NCI-H524 treated with DMSO at 0.1 percent for 48 hours (cell line): ENCODE measurements at regions not wholly inside any gene's neighbourhood (a gene's known extent, or its start where the extent isn't known, plus 50 kb on each side); places are given as distances from the start of the nearest gene placed in this dataset.

Experiments used
- DNase-seq: peaks from one replicate; lab custom pipeline; 2025; lab: John Stamatoyannopoulos, UW

DNA sequence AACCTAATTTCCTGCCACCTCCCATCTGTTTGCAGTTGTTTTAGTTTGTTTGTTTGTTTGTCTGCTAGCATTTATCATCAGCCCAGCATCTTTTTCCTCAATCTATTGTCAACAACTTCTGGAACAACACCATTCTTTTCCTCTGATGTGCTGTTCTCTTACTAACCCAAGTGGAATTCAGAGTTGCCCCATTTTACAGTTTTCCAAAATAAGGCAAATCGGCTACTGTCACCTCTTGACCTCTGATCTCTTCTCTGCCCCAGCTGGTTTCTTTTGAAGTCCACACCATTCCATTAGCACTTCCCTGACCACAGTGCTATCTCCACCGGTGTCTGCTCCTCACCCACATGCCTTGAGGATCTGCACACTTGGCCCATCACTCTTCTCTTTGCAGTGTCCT lies 102.4 kb downstream of the EFNB2 start:
- DNase-seq: no peak

DNA sequence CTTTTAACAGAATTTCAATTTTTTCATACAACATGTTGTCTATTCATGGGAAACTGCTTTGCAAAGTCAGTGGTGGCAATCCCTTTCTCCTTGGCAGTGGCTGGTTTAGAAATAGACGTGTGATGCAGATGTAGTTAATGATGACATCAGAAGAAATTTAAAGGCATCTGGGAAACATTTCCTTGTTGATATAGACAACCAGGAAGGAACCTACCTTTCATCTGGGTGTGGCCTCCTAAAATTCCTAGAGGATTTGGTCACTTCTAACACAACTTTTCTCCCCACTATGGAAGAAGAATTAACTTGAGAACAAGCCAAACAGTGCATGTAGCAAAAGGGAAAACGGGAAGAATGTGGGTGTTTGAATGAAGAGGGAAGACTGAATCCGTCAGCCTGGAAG lies 102.8 kb downstream of the EFNB2 start:
- DNase-seq: no peak

DNA sequence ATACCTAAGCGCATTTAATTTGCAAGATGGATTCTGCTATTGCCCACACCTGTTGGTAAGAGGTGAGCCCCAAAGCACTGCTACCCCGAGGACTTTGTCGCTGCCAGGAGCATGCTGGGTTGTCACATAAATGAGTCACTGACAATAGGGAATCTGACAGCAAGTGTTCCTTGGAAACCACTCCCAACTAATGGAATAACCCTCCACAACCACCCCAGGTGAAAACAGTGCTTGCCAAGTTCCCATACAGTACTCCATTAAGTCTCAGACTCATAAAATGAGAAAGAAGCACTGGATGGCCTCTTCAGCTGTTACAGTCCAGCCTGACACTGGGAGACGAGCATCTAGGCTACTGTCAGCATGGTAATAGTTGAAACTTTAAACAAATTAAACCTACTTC lies 108.6 kb downstream of the EFNB2 start:
- no peak for DNase-seq

DNA sequence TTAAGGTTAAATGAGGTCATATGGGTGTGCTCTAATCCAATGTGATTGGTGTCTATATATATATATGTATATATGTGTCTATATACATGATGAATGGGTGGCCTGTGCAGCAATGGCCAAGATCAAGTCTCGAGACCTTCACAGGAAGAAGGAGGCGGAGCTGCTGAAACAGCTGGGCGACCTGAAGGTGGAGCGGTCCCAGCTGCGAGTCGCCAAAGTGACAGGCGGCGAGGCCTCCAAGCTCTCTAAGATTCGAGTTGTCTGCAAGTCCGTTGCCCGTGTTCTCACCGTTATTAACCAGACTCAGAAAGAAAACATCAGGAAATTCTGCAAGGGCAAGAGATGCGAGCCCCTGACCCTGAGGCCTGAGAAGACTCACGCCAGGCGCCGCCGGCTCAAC lies 109.8 kb downstream of the EFNB2 start:
- DNase-seq: no peak

DNA sequence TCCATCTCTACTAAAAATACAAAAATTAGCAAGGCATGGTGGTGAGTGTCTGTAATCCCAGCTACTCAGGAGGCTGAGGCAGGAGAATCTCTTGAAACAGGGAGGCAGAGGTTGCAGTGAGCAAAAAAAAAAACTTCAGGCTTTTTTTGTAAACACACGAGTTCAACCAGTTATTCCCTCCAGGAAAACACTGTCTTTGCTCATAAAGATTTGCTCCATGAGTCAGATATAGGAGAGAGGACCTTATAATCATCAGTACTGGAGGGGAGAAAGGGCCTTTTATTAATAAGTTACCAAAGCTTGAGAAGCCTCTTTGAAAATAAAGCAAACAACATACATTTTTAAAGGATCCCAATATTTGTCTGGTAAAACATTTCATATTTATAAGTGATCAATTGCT lies 110.7 kb downstream of the EFNB2 start:
- no peak for DNase-seq

DNA sequence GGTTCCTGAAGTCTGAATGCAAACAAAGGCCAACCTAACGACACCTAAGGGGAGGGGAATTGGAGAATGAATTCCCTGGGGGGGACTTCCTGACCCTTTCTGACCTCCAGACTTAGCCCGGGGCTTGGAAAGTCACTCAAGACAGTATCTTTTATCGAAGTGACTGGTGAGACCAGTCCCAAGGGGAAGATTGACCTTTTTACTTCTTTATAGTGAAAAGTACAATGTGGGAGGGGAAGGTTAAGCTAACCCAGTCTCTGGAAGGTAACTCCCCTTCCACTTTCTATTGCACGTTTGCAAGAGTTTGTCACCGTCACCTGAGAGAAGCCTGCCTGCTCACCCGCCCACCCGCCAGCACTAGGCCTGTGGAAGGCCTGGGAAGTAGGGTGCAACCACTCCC lies 111.9 kb downstream of the EFNB2 start:
- no peak for DNase-seq

DNA sequence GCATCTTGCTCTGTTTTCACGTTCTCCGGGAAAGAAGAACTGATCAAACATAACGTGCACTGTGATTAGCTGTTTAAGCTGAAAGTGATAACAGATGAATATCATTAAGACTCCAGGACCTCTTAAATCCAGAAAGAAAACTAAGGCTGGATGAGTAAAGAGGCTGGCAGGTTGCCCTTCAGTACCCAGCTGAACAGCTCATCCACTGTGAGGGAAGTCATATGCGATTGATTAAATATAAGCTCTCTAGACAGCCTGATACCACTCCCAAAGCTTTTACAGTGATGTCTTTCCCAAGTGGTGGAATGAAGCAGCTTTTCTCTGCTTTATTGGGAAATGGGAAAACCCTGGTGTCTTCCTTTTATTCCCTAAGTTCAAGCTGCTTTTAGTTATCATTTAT lies 116.9 kb downstream of the EFNB2 start:
- DNase-seq: no peak

DNA sequence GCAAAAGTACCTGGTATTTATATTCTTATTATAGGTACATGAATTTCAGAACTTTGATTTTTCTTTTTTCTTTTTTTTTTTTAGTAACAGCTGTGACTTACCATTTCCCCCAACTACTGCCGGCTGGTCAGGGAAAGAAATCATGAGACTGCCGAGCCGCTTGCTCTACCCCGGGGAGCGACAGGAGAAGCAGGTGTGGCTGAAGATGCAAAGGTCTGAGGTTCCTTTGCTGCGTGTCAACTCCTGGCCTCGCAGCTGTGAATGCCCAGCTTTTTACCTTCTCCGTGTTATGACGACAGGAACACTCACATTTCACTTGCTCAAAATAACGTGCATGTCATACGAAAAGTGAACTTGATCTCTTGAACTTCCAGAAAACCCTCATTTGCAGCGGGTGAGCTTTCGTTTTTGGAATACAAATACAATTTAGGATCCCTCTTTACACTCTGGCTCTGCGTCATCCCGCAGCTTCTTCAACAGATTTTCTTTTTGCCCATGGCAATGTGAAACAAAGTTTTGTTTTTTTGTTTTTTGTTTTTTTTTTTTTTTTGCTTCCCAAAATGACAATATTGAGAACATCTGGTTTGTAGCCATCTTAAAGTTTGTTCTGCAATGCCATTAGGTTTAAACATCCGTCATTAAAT lies 117.9 kb downstream of the EFNB2 start:
- DNase-seq: no peak

DNA sequence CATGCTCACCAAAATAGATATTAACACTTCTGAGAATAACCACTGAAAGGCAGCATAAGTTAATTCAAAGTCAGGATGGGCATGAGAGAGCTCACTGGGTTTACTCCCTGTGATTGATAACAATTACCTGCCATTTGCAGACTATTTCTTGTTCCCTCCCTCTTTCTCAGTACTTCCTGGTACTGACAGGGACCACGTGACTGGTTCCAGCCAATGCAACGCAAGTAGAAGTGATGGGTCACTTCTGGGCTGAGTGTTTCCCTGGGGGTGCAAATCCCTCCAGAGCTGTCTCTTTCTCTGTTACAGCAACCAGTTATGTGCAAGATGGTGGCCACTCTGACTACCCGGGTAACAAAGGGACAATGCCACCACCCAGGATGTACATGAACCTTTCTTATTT lies 118.8 kb downstream of the EFNB2 start:
- no peak for DNase-seq

DNA sequence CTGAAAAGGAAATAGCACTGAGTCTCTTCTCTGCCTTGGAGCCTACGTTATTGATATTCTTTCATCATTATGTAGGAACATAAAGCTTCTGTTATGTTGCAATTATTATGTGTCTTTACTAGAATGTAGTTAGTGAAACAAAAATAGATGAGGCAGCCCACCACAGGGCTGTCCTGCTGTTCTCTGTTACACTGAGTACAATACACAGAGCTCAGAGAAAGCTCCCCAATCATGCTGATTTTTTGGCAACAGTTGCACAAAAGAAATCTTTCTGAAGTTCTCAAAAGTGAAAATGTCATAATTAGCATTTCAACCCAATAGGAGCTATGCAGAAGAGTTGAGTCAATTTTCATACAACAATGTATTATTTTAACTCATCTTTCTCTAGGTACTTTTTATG lies 119.5 kb downstream of the EFNB2 start:
- no peak for DNase-seq

DNA sequence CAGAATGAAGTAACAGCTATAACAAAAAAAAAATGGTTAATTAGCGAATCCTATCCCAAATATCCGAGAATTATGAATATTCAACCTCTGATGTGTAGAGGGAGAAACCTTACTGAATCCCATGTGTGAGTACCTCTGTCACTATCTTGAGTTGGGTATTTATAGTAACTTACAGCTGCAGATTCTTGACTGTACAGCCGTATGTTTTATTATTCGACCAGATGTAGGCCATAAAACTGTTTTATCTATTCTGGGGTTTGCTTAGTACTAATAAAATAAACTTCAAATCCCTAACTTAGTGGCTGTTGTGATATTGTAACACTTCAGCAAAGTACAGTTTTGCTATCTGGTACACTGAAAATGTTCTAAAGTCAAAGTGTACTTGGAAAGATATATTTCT lies 120.0 kb downstream of the EFNB2 start:
- no peak for DNase-seq

DNA sequence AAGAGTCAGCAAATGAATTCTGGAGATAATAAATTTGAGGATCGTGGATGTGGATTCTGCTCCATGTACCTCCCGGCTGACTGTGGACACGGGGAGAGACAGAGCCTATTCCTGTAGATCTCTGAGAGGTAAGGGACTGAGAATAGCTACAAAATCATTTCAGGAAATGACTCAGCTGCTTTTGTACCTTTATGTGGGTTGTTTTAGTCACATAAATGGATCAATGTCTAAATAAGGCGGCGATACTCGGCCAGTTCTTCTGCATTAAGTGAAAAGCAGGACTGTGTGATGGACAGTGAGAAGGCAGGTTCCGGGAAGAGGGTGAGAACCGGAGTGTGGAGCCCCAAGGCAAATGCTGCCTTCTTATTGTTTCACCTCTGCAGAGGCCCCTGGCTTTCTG lies 128.1 kb downstream of the EFNB2 start:
- no peak for DNase-seq

DNA sequence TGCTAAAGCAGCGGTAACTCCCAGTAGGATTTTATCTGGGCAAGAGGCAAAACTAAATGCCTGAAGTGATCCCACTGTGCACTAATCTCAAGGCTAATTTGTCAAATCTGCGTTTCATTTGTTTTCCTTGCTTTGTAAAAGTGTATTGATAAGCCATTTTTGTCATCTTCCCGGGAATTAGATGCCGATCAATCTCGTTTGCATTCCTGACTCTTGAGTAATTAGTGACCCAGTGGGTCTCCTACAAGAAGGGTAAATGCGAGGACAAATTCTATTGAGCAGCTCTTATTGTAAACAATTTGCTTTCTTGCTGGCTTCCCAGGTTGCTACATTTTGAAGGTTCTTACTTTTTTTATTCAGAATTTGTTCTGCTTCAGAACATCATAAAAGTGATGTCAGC lies 129.7 kb downstream of the EFNB2 start:
- no peak for DNase-seq

DNA sequence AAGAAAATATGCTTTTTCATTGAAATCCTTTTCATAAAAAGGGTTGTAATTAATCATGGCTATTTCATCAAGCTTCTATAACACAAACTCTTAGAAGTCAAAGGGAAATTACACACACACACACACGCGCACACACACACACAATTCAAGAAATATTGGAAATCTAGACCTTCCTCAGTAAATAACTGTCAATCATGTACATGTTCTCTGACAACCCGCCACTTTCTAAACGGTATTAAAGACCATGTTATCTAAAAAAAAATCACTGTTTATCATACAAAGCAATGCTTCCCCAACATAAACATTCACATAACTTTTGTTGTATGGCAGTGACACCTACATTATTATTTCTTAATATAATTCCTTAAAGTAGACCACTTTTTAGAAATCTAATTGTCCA lies 132.2 kb downstream of the EFNB2 start:
- DNase-seq: no peak

DNA sequence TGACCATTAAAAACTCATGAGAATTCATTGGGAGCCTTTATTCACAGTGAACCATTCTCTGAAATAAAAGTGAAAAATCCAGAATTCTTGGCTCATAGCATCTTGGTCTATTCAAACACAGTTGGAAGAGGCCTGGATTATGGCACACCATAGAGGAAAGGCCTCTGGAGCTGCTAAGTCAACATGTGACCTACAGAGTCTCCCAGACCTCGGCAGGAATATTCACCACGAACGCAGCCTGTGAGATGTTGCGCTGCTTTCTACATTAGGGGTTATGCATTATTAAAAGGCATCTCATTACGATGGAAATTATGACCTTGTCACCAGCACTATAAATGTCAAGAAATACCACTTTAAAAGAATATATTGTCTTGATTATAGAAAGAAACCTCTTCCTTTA lies 132.6 kb downstream of the EFNB2 start:
- no peak for DNase-seq

DNA sequence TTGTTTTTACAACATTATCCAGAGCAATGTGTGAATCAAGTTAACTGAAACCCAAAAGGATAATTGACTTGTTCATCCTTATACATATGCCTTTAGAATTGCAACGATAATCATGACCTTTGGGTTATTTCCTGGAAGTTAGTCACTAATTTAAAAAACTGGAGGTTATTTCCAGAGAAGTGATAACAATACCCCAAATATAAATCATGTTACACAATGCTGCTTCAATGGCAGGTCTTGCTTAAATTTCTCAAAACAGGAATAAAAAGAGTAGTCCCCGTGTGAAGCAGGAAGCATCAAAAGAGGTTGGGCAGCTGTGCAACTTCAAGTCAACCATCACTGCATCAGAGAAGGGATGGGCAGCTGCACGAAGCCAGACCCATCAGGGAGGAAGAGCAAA lies 134.4 kb downstream of the EFNB2 start:
- DNase-seq: no peak

DNA sequence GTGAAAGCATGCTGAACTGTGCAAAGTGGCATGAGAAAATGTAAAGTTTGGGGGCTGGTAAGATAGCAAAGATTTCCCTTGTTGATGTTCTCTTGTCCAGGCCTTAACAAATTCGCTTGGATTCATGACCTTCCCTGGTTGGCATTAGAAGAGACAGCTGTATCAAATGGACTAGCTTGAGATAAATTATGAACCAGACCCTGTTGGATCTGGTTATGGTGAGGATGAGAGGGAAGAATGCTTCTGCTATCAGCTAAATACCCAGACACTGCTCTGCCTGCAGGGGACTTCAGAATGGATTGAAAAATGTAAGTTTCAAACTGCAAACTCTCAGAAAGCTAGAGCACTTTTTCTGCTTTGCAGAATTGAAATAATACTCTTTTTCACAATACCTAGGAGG lies 135.2 kb downstream of the EFNB2 start:
- no peak for DNase-seq

DNA sequence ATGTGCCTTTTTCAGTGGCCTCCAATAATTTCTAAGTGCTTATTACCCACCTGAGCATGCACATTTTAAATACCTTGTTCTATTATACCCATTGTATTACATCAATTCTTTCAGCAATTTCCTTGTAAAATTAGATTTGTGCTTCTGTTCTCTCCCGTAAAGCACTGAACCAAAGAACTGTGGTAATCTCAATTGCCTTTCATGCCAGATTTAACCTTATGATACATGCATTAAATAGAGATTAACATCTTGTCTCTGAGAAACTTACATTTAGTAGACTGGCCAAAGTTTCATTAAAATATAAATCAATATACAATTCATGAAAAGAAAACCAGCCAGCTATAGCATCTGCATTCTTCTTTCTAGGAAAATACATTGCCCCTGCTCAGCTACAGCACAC lies 137.2 kb downstream of the EFNB2 start:
- no peak for DNase-seq

DNA sequence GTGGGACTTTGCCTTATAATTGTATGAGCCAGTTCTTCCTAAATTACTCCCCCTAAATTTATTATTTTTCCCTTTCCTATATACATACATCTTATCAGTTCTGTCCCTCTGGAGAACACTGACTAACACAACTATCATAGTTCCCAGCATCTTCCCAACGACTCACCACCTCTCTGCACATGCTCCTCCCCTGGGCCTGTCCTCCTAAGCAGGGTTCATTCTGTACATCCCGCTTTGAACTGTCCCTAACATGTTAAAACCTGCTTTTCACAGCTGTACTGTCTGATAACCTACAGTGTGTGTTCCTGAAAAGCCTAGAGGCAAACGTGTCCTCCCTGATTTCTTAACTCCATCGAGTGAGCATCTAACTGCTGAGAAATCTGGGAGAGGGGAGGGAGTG lies 141.7 kb downstream of the EFNB2 start:
- no peak for DNase-seq

DNA sequence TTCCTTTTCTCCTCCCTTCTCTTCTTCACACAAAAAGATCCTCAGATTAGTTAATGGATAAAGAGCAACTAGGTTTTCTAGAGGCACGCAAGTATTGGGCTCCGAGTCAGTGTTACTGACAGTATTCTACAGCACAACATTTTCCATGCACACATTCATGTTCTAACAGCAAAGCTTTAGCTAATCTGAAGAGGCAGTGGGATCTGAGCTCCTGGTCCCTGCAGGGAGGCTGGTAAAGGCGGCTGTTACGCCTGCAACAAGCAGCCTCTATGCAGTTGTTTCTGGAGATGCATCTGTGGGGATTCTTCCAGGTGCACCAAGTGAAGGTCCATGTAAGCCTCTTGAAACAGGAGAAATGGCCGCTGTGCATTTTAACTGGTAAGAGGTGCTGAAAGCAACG lies 143.8 kb downstream of the EFNB2 start:
- DNase-seq: no peak

DNA sequence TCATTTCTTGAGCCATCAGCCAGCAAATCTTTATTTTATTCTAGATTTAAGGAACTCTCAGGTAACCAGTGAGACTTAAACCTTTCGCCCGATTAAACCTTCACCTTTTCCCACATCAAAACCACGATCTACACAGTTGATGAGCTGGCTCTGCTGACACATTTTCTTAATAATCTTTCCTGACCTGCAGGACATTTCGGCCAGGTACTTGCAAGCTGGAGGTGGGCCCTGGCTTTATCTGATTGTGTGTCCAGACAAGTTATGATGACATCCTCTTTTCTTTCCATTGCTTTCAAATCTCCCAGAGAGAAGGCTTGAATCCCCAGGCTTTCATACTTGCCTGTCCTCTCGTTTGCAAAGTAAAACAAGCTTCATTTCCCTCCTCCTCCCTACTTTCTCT lies 144.2 kb downstream of the EFNB2 start:
- no peak for DNase-seq

DNA sequence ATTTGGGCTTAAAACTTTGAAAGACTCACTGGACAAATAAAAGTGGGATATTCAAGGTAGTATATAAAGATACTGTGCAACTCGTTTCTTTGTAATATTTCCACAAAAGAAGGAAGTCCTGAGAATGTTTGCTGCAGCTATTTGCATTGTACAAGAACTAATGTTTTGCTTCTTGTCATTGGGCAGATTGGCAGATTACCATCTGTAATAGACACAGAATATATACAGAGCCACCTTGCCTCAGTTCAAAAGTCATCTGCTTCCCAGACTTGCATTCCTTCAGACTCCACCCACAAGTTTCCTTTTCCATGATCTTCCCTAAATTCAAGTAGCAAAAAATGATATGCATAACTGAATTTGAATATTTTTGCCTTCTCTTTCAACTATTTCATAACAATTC lies 145.1 kb downstream of the EFNB2 start:
- no peak for DNase-seq

DNA sequence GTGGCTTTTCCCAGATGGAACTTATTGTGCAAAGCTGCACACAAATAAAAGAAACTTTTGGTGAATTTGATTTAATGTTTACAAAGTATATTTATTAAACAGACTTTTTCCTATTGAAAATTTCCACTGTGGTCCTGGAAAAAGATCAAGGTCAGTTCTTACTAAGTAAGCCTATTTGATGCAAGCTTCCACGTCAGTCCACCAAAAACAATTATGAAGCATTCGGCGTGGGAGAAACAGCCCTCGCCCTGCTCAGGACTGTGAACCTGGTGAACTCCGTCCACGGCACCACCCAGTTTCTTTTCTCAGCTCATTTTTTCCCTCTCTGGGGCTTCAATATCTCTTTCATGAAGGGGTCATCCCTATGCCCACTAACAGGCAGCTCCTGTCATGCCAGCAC lies 149.8 kb downstream of the EFNB2 start:
- DNase-seq: no peak

DNA sequence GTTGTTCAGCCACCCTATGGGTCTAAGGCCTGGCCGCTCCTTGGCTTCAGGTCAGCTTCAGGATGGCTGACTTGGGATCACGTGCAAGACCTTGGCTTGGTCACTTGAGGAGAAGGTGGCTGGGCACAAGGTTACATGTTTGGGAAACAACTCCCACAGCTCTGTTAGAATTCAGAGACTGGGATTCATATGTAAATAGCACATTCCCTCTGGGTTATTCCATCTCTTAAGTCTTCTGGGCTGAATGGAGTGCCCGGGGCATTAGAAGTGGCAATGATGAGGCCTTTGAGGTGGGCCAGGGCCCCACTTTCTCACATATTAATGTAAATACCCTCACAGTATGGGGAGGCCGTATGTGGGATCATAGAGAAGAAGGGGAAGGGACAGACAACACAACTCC lies 150.9 kb downstream of the EFNB2 start:
- no peak for DNase-seq

DNA sequence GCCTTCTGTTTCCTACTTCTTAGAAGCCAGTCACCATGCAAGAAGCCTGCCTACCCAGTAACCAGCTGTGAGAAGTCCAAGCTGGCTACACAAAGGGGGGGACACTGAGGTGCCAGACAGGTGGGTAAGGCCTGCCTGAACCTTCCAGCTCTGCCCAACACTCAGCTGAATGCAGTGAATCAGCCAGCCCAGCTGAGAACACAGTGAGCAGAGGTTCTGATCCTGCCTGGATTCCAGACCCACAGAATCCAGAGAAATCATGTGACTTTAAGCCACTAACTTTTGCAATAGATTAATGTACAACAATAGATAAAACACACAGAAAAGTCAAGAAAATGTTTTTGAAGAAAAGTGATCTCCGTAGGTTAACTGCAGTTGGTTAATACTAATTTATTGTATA lies 151.7 kb downstream of the EFNB2 start:
- DNase-seq: no peak
